ENCODE measurements at regions not wholly inside any gene's neighbourhood (a gene's known extent, or its start where the extent isn't known, plus 50 kb on each side); places are given as distances from the start of the nearest gene placed in this dataset.

DNA sequence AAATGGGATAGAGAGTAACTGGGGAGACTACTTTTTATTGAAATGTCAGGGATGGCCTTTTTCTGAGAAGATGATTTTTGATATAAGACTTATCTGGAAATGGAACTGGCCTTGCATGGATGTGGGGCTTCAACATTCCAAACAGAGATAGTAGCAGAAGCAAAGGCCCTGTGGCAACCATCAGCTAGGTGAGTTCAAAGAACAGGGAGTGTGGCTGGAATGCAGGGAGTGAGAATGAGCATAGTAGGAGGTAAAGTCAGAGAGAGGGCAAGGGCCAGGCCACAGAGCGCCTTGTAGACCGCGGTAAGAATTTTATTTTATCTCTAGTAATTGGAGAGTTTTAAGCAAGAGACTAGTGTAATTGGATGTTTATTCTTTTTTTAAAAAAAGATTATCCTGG, 227.0 kb upstream of the B3GALT2 start:
- Histone ChIP-seq H3K9me3 (no peaks in the 10 kb centered on the region), H3K27ac (no peak overlapping the region), H3K4me1 (peaks cover 11% of the 10 kb centered on the region; the same call in 1 of the 3 replicates), H3K4me2 (no peak overlapping the region), H3K4me3 (no peak overlapping the region)
- no peak for DNase-seq (ENCODE audit: low read depth in 1 of 2, low spot score in 1 of 2)
- CTCF ChIA-PET: no interaction called here
- POLR2A ChIA-PET: no interaction called here
- WGBS (ENCODE audit: missing lambda C conversion rate): 97% methylated on average over 3 of the region's 3 CpGs
- no peak for ATAC-seq
- no peak for TF ChIP-seq FOXS1 (CRISPR knock-in tag; IDR thresholded peaks at IDR 0.05)
- no peak for TF ChIP-seq FOSB (CRISPR knock-in tag; IDR thresholded peaks at IDR 0.05)
- TF ChIP-seq SMC3 (IDR thresholded peaks at IDR 0.05): no peak
- TF ChIP-seq POLR2A (IDR thresholded peaks at IDR 0.05; ENCODE audit: low read length): no peak
- TF ChIP-seq RAD21 (conservative IDR thresholded peaks at IDR 0.05 in 1 of 2, IDR thresholded peaks at IDR 0.05 in 1 of 2): no peak
- TF ChIP-seq CHD2 (IDR thresholded peaks at IDR 0.05; ENCODE audit: low read length, partially characterized antibody): no peak
- TF ChIP-seq, protein P1, sequence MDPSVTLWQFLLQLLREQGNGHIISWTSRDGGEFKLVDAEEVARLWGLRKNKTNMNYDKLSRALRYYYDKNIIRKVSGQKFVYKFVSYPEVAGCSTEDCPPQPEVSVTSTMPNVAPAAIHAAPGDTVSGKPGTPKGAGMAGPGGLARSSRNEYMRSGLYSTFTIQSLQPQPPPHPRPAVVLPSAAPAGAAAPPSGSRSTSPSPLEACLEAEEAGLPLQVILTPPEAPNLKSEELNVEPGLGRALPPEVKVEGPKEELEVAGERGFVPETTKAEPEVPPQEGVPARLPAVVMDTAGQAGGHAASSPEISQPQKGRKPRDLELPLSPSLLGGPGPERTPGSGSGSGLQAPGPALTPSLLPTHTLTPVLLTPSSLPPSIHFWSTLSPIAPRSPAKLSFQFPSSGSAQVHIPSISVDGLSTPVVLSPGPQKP (IDR thresholded peaks at IDR 0.05; ENCODE audit: low read depth, low read length): no peak
- TF ChIP-seq ZSCAN20 (CRISPR knock-in tag; IDR thresholded peaks at IDR 0.05): no peak
- no peak for TF ChIP-seq JUN (IDR thresholded peaks at IDR 0.05)
- FAIRE-seq: no peak

DNA sequence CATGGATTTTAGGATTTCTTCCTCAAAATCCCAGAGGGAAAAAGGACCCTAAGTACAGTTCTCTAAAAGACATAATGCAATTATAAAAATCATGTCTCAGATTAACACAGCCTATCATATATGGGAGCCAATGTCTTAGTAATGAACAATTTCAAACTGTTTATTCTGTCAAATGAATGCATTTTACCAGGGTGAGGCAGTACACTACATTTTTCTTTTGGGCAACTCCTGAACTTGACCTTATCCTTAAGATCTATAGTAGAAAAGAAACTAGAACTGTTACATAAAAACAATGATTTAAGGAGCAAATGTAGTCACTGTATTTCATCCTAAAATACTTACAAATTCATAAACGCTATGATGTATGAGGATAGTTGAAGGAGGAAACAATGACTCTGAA, 226.3 kb upstream of the B3GALT2 start:
- Histone ChIP-seq H3K4me3 (no peak overlapping the region), H3K27ac (no peak overlapping the region), H3K4me1 (peaks cover 10% of the 10 kb centered on the region; the same call in 1 of the 3 replicates), H3K9me3 (no peaks in the 10 kb centered on the region), H3K4me2 (no peak overlapping the region)
- POLR2A ChIA-PET: no interaction called here
- WGBS (ENCODE audit: missing lambda C conversion rate): 90% methylated on average over 1 of the region's 1 CpG
- TF ChIP-seq POLR2A (IDR thresholded peaks at IDR 0.05; ENCODE audit: low read length) (no peak), RFX5 (IDR thresholded peaks at IDR 0.05) (no peak), NPAS2 (CRISPR knock-in tag; IDR thresholded peaks at IDR 0.05; ENCODE audit: borderline replicate concordance) (no peak), RNF2 (IDR thresholded peaks at IDR 0.05; ENCODE audit: borderline replicate concordance, low read depth) (no peak), ZSCAN20 (CRISPR knock-in tag; IDR thresholded peaks at IDR 0.05) (no peak), RARB (CRISPR knock-in tag; IDR thresholded peaks at IDR 0.05) (no peak), CBX2 (IDR thresholded peaks at IDR 0.05; ENCODE audit: borderline replicate concordance, low read depth) (no peak), NR3C1 (IDR thresholded peaks at IDR 0.05) (no peak), HOXB5 (CRISPR knock-in tag; IDR thresholded peaks at IDR 0.05) (no peak), POLR2AphosphoS2 (conservative IDR thresholded peaks at IDR 0.05; ENCODE audit: low read length) (no peak)
- TF ChIP-seq, protein P2, sequence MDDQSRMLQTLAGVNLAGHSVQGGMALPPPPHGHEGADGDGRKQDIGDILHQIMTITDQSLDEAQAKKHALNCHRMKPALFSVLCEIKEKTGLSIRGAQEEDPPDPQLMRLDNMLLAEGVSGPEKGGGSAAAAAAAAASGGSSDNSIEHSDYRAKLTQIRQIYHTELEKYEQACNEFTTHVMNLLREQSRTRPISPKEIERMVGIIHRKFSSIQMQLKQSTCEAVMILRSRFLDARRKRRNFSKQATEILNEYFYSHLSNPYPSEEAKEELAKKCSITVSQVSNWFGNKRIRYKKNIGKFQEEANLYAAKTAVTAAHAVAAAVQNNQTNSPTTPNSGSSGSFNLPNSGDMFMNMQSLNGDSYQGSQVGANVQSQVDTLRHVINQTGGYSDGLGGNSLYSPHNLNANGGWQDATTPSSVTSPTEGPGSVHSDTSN (IDR thresholded peaks at IDR 0.05): no peak
- TF ChIP-seq, protein P3, sequence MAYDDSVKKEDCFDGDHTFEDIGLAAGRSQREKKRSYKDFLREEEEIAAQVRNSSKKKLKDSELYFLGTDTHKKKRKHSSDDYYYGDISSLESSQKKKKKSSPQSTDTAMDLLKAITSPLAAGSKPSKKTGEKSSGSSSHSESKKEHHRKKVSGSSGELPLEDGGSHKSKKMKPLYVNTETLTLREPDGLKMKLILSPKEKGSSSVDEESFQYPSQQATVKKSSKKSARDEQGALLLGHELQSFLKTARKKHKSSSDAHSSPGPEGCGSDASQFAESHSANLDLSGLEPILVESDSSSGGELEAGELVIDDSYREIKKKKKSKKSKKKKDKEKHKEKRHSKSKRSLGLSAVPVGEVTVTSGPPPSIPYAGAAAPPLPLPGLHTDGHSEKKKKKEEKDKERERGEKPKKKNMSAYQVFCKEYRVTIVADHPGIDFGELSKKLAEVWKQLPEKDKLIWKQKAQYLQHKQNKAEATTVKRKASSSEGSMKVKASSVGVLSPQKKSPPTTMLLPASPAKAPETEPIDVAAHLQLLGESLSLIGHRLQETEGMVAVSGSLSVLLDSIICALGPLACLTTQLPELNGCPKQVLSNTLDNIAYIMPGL (CRISPR knock-in tag; IDR thresholded peaks at IDR 0.05; ENCODE audit: borderline replicate concordance): no peak
- TF ChIP-seq, protein P4, sequence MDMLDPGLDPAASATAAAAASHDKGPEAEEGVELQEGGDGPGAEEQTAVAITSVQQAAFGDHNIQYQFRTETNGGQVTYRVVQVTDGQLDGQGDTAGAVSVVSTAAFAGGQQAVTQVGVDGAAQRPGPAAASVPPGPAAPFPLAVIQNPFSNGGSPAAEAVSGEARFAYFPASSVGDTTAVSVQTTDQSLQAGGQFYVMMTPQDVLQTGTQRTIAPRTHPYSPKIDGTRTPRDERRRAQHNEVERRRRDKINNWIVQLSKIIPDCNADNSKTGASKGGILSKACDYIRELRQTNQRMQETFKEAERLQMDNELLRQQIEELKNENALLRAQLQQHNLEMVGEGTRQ (IDR thresholded peaks at IDR 0.05): no peak
- CTCF ChIA-PET: no interaction called here
- DNase-seq (ENCODE audit: low read depth in 1 of 2, low spot score in 1 of 2) (no peak), FAIRE-seq (peak; percentile 28), ATAC-seq (no peak)

DNA sequence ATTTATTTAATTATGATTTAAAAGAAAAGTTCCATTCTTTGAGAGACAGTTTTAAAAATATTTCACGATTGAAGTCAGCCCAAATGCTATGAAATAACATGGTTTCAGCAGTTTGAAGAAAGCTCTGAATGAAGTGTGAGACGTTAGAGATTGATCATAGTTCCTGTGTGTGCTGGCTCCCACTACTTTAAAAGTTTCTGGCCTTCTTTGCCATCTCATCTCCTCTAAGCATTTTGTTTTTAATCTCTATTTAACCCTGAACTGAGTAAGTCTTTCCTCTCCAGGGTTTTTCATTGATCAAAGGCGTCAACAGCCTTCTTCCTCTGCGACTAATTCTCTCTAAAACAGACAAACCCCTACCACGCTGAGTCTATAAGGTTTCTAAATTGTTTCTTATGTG, 225.3 kb upstream of the B3GALT2 start:
- FAIRE-seq: no peak
- H3K9me3 ChIP-seq: no peaks in the 10 kb centered on the region
- ChIA-PET CTCF (no interaction called here), POLR2A (no interaction called here)
- H3K27ac ChIP-seq: no peak overlapping the region
- no peak overlapping the region for H3K4me2 ChIP-seq
- DNase-seq (ENCODE audit: low read depth in 1 of 2, low spot score in 1 of 2): no peak
- no peak for ATAC-seq
- 75% methylated on average over 5 of the region's 5 CpGs for WGBS (ENCODE audit: missing lambda C conversion rate)
- peaks cover 8% of the 10 kb centered on the region; the same call in 2 of the 3 replicates for H3K4me1 ChIP-seq
- no peak overlapping the region for H3K4me3 ChIP-seq
- TF ChIP-seq NPAS2 (CRISPR knock-in tag; IDR thresholded peaks at IDR 0.05; ENCODE audit: borderline replicate concordance) (no peak), RARB (CRISPR knock-in tag; IDR thresholded peaks at IDR 0.05) (no peak), HDAC2 (IDR thresholded peaks at IDR 0.05) (no peak), CBX8 (IDR thresholded peaks at IDR 0.05) (no peak), SMC3 (IDR thresholded peaks at IDR 0.05) (no peak), GATA3 (IDR thresholded peaks at IDR 0.05; ENCODE audit: borderline replicate concordance) (no peak), TFCP2L1 (CRISPR knock-in tag; IDR thresholded peaks at IDR 0.05) (no peak), ESRRA (IDR thresholded peaks at IDR 0.05; ENCODE audit: borderline replicate concordance, low read length) (no peak), RNF2 (IDR thresholded peaks at IDR 0.05; ENCODE audit: borderline replicate concordance, low read depth) (no peak), HEYL (CRISPR knock-in tag; IDR thresholded peaks at IDR 0.05) (no peak), ZNF302 (CRISPR knock-in tag; IDR thresholded peaks at IDR 0.05) (no peak), NFE2L2 (conservative IDR thresholded peaks at IDR 0.05; ENCODE audit: low read length) (no peak), MAFK (IDR thresholded peaks at IDR 0.05; ENCODE audit: partially characterized antibody) (no peak), HOXB5 (CRISPR knock-in tag; IDR thresholded peaks at IDR 0.05) (no peak), KDM5A (IDR thresholded peaks at IDR 0.05) (no peak)
- TF ChIP-seq, protein P4 (IDR thresholded peaks at IDR 0.05): no peak
- TF ChIP-seq, protein P5, sequence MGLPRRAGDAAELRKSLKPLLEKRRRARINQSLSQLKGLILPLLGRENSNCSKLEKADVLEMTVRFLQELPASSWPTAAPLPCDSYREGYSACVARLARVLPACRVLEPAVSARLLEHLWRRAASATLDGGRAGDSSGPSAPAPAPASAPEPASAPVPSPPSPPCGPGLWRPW (IDR thresholded peaks at IDR 0.05): no peak

Measured in A549 (cell line).